ENCODE measurements at regions not wholly inside any gene's neighbourhood (a gene's known extent, or its start where the extent isn't known, plus 50 kb on each side); places are given as distances from the start of the nearest gene placed in this dataset.
"Not testable (repeated sequence)": the region's sequence is repeated elsewhere in the genome, so short reads cannot be mapped to it uniquely, and the experiment has no call there.

DNA sequence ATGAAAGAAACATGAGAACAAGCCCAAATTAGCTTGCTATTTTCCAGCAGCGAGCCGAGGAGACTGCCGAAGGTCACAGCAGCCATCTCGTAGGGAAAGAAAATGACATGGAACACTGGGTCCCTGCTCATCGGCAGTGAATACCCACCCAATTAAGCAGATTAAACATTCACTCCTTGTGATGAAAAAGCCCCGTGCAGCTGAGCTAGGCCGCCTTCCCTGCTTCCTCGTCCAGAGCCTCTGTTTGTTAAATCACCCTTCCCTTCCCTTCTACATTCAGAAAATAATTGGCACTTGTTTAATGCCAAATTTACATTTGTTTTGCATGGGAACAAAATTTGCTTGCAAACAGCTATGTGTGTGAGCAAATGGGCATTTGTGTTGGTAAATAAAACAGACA, 342.5 kb downstream of the RMST start:
- DNase-seq, result no peak

GRCh38 chr12:97813301-97813700, 350.7 kb downstream of the RMST start:
- no peak for DNase-seq

- no peak for DNase-seq
Measured at GRCh38 chr12:97821806-97822205, 359.2 kb downstream of the RMST start.

GRCh38 chr12:97835541-97835940, 372.9 kb downstream of the RMST start:
- DNase-seq, result no peak

- DNase-seq, result no peak
Measured at GRCh38 chr12:97837401-97837800, 374.8 kb downstream of the RMST start.

GRCh38 chr12:97848051-97848450, 385.4 kb downstream of the RMST start:
- DNase-seq, result no peak

GRCh38 chr12:97854477-97854876, 391.9 kb downstream of the RMST start:
- no peak for DNase-seq

- no peak for DNase-seq
Measured at GRCh38 chr12:97862072-97862471, 399.5 kb downstream of the RMST start.

GRCh38 chr12:97875064-97875463, 412.5 kb downstream of the RMST start:
- DNase-seq, result no peak

GRCh38 chr12:97876780-97877179, 414.2 kb downstream of the RMST start:
- no peak for DNase-seq

DNA sequence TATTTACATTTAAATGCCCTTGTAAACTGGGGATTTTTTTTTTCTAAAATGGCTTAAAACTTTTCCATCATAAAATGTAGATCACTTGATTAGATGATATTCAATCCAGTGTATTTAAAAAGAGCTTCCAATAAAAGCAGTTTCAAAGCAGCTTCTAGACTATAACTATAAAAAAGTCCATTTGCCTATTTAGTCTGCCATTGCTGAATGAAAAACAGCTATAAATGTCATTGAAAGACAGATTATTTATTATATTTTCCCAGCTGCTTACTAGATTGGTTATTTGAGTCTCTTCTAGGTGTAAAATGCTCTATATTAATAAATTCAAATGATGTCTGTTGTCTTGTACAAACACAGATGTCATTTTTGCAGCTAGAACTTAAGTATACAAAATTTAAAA, 414.8 kb downstream of the RMST start:
- no peak for DNase-seq

DNA sequence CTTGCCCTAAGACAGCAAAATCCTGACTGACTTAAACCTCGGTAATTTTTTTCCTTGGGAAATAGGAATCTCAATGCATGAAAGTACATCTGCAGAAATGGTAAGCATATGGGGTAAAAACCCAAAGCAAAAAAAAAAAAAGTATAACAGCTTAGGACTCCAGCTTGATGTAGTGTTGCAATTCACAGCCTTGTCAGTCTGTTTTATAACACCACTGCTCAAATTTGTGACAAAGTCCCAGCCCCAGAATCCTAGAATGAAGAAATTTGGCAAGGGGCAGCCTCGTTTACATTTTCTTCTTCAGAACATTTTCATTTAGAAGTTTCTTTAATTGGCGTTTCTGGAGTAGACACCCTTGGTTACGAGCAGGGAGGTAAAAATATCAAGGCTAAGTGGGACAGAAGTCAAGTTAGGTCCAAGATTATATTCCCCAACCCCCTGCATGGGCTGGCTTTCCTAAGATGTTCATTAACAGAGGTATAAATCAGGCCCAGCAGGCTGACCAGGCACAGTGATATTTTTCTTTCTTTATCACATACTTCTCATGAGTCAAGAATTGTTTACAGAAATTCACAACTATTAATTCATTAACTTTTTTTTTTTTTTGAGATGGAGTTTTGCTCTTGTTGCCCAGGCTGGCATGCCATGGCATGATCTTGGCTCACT, 424.0 kb downstream of the RMST start:
- no peak for DNase-seq

GRCh38 chr12:97897881-97898280, 435.3 kb downstream of the RMST start:
- DNase-seq, result not testable (repeated sequence)

GRCh38 chr12:97899529-97899928, 436.9 kb downstream of the RMST start:
- DNase-seq, result no peak

DNA sequence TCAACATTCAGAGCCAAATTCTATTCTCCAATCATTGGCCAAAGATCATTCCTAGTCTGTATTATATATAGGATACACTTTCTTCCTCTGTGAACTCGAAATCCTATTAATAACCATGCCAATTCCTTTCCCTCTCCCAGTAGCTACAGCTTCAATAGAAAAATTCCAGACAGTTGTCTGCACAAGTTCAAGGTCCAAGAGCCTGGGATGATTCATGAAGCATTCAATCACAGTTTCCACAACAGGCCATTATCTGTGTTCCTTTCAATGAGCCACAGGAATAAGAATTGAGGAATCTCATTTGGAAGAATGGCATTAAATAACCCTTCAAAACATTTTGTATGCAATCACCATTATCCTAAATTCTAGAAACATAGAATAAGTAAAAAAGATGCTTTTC, 437.4 kb downstream of the RMST start:
- no peak for DNase-seq

GRCh38 chr12:97903356-97903755, 440.8 kb downstream of the RMST start:
- no peak for DNase-seq

- no peak for DNase-seq
Measured at GRCh38 chr12:97907504-97907903, 444.9 kb downstream of the RMST start.

- DNase-seq, result no peak
Measured at GRCh38 chr12:97910559-97910958, 448.0 kb downstream of the RMST start.

- no peak for DNase-seq
Measured at GRCh38 chr12:97912943-97913342, 450.3 kb downstream of the RMST start.

GRCh38 chr12:97921979-97922722, 459.5 kb downstream of the RMST start:
- DNase-seq, result no peak

DNA sequence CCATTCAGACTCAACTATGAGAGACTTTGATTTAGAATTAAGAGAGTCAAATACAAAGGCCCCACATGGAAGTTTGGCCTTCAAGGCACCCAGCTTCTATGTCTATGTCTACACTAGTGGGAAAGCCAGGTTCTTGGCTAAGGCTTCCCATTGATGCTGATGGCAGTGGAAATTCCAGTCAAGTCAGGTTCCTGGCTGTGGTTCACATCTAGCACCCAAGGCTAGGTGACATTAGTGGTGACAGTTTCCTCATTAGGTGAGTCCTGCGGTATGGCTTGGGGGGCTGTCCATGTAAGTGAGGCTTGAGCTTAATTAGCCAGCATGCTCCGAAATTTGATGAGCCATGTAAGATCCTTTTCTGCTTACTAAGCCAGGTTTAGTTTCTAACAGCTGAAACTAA, 460.9 kb downstream of the RMST start:
- DNase-seq, result no peak

GRCh38 chr12:97924122-97924521, 461.5 kb downstream of the RMST start:
- DNase-seq, result no peak

DNA sequence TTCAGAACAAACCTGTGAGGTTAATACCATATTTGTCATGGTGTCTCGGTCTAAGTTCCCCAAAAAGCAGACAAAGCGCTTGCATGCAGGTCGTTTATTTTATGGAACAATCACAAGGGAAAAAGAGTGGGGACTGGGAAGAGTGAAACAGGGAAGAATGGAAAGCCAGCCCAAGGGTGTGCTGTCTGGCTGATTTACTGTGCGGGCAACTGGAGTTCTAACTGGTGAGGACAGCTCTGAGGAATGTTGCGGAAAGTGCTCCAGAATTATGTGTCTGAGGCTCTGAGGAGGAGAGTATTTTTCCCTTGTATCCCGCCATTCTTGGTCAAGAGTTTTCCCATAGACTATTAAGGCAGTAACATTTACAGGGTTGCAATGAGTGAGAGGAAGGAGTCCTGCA, 465.4 kb downstream of the RMST start:
- DNase-seq, result no peak

DNA sequence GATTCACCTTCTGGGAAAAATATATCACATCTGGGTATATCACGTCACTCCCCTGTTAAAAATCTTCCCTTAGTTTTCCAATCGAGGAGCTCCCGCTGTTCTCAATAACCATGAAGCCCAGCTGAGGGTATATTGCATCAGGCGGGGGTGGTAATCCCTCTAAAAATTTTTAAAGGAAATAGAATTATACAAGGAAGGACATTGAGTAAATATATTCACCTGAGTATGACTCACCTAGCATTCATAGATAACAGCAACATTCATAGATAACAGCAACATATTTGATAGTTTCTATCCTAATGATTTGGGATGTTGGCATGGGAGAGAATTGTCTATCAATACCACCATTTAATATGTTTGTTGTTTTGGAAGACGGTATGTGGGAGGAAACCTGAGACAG, 473.6 kb downstream of the RMST start:
- no peak for DNase-seq

DNA sequence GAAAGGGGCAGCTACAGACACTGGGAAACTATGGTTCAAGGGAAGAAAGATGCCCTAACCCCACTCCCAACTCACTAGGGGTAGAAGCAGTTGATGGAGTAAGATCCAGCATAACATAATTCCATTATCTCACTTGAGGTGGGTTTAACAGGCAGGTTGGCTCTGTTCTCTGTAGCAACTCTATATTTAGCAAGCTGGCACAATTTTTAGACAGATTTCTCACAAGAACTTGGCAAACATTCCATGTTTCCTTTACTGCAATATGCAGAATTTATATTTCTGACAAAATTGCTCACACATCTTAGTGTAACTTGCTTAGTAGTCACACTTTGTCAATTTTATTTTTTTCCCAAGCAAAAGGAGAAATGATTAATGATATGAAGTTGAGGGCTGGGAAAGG, 475.4 kb downstream of the RMST start:
- DNase-seq, result no peak
